WTC11 (cell line): ENCODE measurements at regions not wholly inside any gene's neighbourhood (a gene's known extent, or its start where the extent isn't known, plus 50 kb on each side); places are given as distances from the start of the nearest gene placed in this dataset.

Experiments used
- ATAC-seq: fragments of 200-7000 bp; cut with Tn5 transposase; 2 replicates; pipeline ENCODE4 v1.10.0; 2021; ENCODE audit warnings: mild to moderate bottlenecking, moderate library complexity
- CTCF ChIA-PET: fragments of 300-600 bp; sonication (Branson Sonifier 250); formaldehyde crosslinking; loops from one replicate; lab custom pipeline; 2021; ENCODE audit warnings: antibody characterized with exemption; lab: Charles Lee
- POLR2A ChIA-PET: fragments of 350-600 bp; sonication (Branson Sonifier 250); formaldehyde crosslinking; loops from one replicate; lab custom pipeline; 2021; ENCODE audit warnings: antibody characterized with exemption; lab: Charles Lee
- DNase-seq: peaks from one replicate; pipeline ENCODE4 v3.0.0; 2021; ENCODE audit warnings: low spot score
- H3K27ac Mint-ChIP-seq: 2 replicates; pipeline ENCODE4 v1.8.0; 2021; ENCODE audit warnings: mixed read lengths
- H3K27me3 Mint-ChIP-seq: 2 replicates; pipeline ENCODE4 v1.8.0; 2021; ENCODE audit warnings: low read depth, mild to moderate bottlenecking, moderate library complexity, mixed read lengths
- H3K36me3 Mint-ChIP-seq: 2 replicates; pipeline ENCODE4 v1.8.0; 2021; ENCODE audit warnings: mixed read lengths
- H3K4me1 Mint-ChIP-seq: 2 replicates; pipeline ENCODE4 v1.8.0; 2022; ENCODE audit warnings: mixed read lengths
- H3K4me3 Mint-ChIP-seq: 2 replicates; pipeline ENCODE4 v1.8.0; 2021; ENCODE audit warnings: mild to moderate bottlenecking, moderate library complexity, mixed read lengths
- H3K9me3 Mint-ChIP-seq: 2 replicates; pipeline ENCODE4 v1.8.0; 2021; ENCODE audit warnings: mixed read lengths
- FOXJ3 ChIP-seq: sonication (generic); formaldehyde crosslinking; IDR thresholded peaks from 2 replicates; pipeline ENCODE4 v1.9.0; 2021; ENCODE audit warnings: missing genetic modification reagents, mild to moderate bottlenecking, borderline replicate concordance
- FOXK1 ChIP-seq: sonication (generic); formaldehyde crosslinking; IDR thresholded peaks from 2 replicates; pipeline ENCODE4 v1.8.0; 2022; ENCODE audit warnings: mild to moderate bottlenecking, moderate library complexity, missing genetic modification reagents
- GRHL2 ChIP-seq: fragments of 250-450 bp; sonication (Bioruptor Pico); IDR thresholded peaks from 2 replicates; pipeline ENCODE4 v1.8.0; 2022; ENCODE audit warnings: mild to moderate bottlenecking, moderate library complexity; ENCODE audit not compliant: insufficient replicate concordance, severe bottlenecking
- GTF2I ChIP-seq: fragments of 250-450 bp; sonication (Bioruptor Pico); conservative IDR thresholded peaks from 2 replicates; pipeline ENCODE4 v1.4.0; 2021; ENCODE audit warnings: mild to moderate bottlenecking
- HMGA2 ChIP-seq: fragments of 250-450 bp; sonication (Bioruptor Pico); IDR thresholded peaks from 2 replicates; pipeline ENCODE4 v1.4.0; 2021; ENCODE audit warnings: mild to moderate bottlenecking, moderate library complexity
- JUN ChIP-seq: sonication (generic); formaldehyde crosslinking; IDR thresholded peaks from 2 replicates; pipeline ENCODE4 v1.8.0; 2023; ENCODE audit warnings: mild to moderate bottlenecking, missing genetic modification reagents
- MYBL2 ChIP-seq: sonication (generic); formaldehyde crosslinking; IDR thresholded peaks from 2 replicates; pipeline ENCODE4 v1.8.1; 2023; ENCODE audit warnings: mild to moderate bottlenecking, moderate library complexity, missing genetic modification reagents
- OVOL2 ChIP-seq: fragments of 250-450 bp; sonication (Bioruptor Pico); IDR thresholded peaks from 2 replicates; pipeline ENCODE4 v1.9.0; 2021; ENCODE audit warnings: mild to moderate bottlenecking, borderline replicate concordance
- PRRX2 ChIP-seq: fragments of 250-450 bp; sonication (Bioruptor Pico); IDR thresholded peaks from 2 replicates; pipeline ENCODE4 v1.8.0; 2021; ENCODE audit warnings: mild to moderate bottlenecking
- SMAD3 ChIP-seq: sonication (generic); formaldehyde crosslinking; IDR thresholded peaks from 2 replicates; pipeline ENCODE4 v1.8.0; 2022; ENCODE audit warnings: missing genetic modification reagents, mild to moderate bottlenecking, borderline replicate concordance
- SP1 ChIP-seq: sonication (generic); formaldehyde crosslinking; conservative IDR thresholded peaks from 2 replicates; pipeline ENCODE4 v1.8.1; 2022; ENCODE audit warnings: missing genetic modification reagents
- TCF7 ChIP-seq: sonication (generic); formaldehyde crosslinking; IDR thresholded peaks from 2 replicates; pipeline ENCODE4 v1.8.0; 2022; ENCODE audit warnings: mild to moderate bottlenecking, low read depth, missing genetic modification reagents, moderate library complexity
- ZNF232 ChIP-seq: sonication (generic); formaldehyde crosslinking; IDR thresholded peaks from 2 replicates; pipeline ENCODE4 v1.8.0; 2022; ENCODE audit warnings: mild to moderate bottlenecking, missing genetic modification reagents
- ZNF671 ChIP-seq: fragments of 250-450 bp; sonication (Bioruptor Pico); IDR thresholded peaks from 2 replicates; pipeline ENCODE4 v1.8.0; 2021; ENCODE audit warnings: mild to moderate bottlenecking
- TF ChIP-seq, protein P1 (sequence below): sonication (generic); formaldehyde crosslinking; IDR thresholded peaks from 2 replicates; pipeline ENCODE4 v1.8.0; 2023; ENCODE audit warnings: mild to moderate bottlenecking, missing genetic modification reagents
- TF ChIP-seq, protein P2 (sequence below): sonication (generic); formaldehyde crosslinking; IDR thresholded peaks from 2 replicates; pipeline ENCODE4 v1.8.1; 2023; ENCODE audit warnings: mild to moderate bottlenecking, missing genetic modification reagents, moderate library complexity
- TF ChIP-seq, protein P3 (sequence below): sonication (generic); formaldehyde crosslinking; IDR thresholded peaks from 2 replicates; pipeline ENCODE4 v1.8.1; 2022; ENCODE audit warnings: mild to moderate bottlenecking, moderate library complexity, missing genetic modification reagents

DNA sequence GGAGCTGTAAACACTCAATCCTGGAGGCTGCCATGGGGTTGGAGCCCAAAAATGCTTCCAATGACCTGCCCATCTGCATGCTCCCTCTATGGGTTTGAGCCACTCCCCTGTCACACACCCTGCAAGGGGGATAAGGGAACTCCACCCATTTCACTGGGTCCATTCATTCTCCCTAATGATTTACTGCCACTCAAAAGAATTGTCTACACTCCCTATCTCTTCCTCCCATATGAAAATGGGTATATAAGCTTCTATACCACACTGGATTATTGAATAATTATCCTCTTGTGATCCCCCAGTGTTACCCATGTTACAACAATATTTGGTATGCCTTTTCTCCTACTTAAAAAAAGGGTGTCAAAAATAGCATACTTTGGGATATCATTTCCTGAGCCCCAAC, 260.8 kb upstream of the CCDC196 start (continued):
- TF ChIP-seq, protein P1, sequence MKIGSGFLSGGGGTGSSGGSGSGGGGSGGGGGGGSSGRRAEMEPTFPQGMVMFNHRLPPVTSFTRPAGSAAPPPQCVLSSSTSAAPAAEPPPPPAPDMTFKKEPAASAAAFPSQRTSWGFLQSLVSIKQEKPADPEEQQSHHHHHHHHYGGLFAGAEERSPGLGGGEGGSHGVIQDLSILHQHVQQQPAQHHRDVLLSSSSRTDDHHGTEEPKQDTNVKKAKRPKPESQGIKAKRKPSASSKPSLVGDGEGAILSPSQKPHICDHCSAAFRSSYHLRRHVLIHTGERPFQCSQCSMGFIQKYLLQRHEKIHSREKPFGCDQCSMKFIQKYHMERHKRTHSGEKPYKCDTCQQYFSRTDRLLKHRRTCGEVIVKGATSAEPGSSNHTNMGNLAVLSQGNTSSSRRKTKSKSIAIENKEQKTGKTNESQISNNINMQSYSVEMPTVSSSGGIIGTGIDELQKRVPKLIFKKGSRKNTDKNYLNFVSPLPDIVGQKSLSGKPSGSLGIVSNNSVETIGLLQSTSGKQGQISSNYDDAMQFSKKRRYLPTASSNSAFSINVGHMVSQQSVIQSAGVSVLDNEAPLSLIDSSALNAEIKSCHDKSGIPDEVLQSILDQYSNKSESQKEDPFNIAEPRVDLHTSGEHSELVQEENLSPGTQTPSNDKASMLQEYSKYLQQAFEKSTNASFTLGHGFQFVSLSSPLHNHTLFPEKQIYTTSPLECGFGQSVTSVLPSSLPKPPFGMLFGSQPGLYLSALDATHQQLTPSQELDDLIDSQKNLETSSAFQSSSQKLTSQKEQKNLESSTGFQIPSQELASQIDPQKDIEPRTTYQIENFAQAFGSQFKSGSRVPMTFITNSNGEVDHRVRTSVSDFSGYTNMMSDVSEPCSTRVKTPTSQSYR (CRISPR knock-in tag), result no peak
- no peak for TF ChIP-seq PRRX2 (CRISPR knock-in tag)
- TF ChIP-seq TCF7 (CRISPR knock-in tag), result no peak
- no peak for TF ChIP-seq FOXK1
- TF ChIP-seq FOXJ3 (CRISPR knock-in tag), result no peak
- no peak for TF ChIP-seq OVOL2 (CRISPR knock-in tag)
- no peak for TF ChIP-seq SP1 (CRISPR knock-in tag)
- no peak for TF ChIP-seq JUN (CRISPR knock-in tag)
- no peak for TF ChIP-seq GTF2I (CRISPR knock-in tag)
- no peak for TF ChIP-seq MYBL2 (CRISPR knock-in tag)
- TF ChIP-seq, all 79 proteins: peak for 0

DNA sequence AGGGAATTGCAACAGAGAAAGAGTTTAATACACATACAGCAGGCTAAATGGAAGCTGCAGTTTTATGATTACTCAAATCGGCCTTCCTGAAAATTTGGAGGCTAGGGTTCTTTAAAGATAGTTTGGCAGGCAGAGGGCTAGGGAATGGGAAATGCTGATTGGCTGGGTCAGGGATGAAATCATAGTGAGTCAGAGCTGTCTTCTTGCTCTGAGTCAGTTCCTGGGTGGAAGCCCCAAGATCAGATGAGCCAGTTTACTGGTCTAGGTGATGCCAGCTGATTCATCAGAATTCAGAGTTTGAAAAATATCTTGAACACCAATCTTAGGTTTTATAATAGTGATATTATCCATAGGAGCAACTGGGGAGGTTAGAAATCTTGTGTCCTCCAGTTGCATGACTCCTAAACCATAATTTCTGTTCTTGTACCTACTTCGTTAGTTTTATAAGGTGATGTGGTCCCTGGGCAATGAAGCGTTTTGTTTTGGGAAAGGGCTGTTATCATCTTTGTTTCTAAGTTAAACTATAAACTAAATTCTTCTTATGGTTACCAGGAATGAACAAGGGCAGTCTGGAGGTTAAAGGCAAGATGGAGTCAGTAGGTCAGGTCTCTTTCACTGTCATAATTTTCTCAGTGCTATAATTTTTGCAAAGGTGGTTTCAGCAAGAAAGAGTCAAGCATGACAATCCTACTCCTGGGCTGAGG, 257.8 kb upstream of the CCDC196 start:
- POLR2A ChIA-PET, result no interaction called here
- Mint-ChIP-seq H3K4me1 (peaks cover 21% of the 10 kb centered on the region), H3K9me3 (peaks cover 28% of the 10 kb centered on the region), H3K27me3 (peaks cover 12% of the 10 kb centered on the region), H3K4me3 (no peak overlapping the region), H3K27ac (no peak overlapping the region), H3K36me3 (peaks cover 5% of the 10 kb centered on the region; the same call in 1 of the 2 replicates)
- TF ChIP-seq, protein P1 (CRISPR knock-in tag), result no peak
- TF ChIP-seq PRRX2 (CRISPR knock-in tag) (no peak), HMGA2 (CRISPR knock-in tag) (no peak), ZNF671 (CRISPR knock-in tag) (no peak), MYBL2 (CRISPR knock-in tag) (no peak), SMAD3 (no peak)
- TF ChIP-seq, protein P2, sequence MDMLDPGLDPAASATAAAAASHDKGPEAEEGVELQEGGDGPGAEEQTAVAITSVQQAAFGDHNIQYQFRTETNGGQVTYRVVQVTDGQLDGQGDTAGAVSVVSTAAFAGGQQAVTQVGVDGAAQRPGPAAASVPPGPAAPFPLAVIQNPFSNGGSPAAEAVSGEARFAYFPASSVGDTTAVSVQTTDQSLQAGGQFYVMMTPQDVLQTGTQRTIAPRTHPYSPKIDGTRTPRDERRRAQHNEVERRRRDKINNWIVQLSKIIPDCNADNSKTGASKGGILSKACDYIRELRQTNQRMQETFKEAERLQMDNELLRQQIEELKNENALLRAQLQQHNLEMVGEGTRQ (CRISPR knock-in tag), result no peak
- ATAC-seq (no peak), DNase-seq (no peak)
- CTCF ChIA-PET, result no interaction called here

DNA sequence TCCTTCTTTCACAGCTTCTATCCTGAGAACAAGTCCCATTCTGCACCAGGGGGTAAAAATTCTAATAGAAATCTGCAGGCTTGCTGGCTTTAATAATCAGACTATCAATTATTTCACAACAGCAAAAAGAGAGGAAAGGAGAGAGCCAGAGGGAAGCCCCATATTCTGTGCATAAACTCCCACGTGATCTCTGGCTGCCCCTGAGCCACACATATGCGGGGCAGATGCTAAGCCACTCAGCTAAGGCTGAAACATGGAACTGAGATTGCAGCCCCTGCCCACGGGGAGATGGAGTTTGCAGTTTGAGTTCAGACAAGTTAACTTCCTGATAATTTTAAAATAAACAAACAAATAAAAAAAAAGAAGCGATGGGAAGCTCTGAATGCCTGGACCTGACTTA, 254.4 kb upstream of the CCDC196 start:
- ChIA-PET CTCF (interaction anchor here (1.4 kb wide), 1 partner anchor 127 kb away, joined by 4 read pairs; no protein-coding TSS in a partner anchor), POLR2A (no interaction called here)
- Mint-ChIP-seq H3K4me1 (peaks cover 21% of the 10 kb centered on the region), H3K27me3 (peaks cover 23% of the 10 kb centered on the region), H3K36me3 (peaks cover 5% of the 10 kb centered on the region; the same call in 1 of the 2 replicates), H3K4me3 (no peak overlapping the region), H3K9me3 (peaks cover 21% of the 10 kb centered on the region), H3K27ac (no peak overlapping the region)
- ATAC-seq, result no peak
- DNase-seq, result no peak
- TF ChIP-seq GRHL2 (CRISPR knock-in tag) (no peak), JUN (CRISPR knock-in tag) (no peak), ZNF232 (CRISPR knock-in tag) (no peak)
- TF ChIP-seq, protein P3, sequence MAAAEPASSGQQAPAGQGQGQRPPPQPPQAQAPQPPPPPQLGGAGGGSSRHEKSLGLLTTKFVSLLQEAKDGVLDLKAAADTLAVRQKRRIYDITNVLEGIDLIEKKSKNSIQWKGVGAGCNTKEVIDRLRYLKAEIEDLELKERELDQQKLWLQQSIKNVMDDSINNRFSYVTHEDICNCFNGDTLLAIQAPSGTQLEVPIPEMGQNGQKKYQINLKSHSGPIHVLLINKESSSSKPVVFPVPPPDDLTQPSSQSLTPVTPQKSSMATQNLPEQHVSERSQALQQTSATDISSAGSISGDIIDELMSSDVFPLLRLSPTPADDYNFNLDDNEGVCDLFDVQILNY (CRISPR knock-in tag), result no peak
